Renal cortex interstitium (tissue), 11 donors: ENCODE measurements at regions not wholly inside any gene's neighbourhood (a gene's known extent, or its start where the extent isn't known, plus 50 kb on each side); places are given as distances from the start of the nearest gene placed in this dataset.
"Not testable (repeated sequence)": the region's sequence is repeated elsewhere in the genome, so short reads cannot be mapped to it uniquely, and the experiment has no call there.

ENCODE experiments used
- DNase-seq, 11 donors: peaks; one replicate each; pipeline ENCODE4 v3.0.0-alpha.2; 2013; ENCODE audit warnings: low read depth in 9 of 11, low spot score in 4 of 11; ENCODE audit errors: extremely low read depth in 1 of 11

DNA sequence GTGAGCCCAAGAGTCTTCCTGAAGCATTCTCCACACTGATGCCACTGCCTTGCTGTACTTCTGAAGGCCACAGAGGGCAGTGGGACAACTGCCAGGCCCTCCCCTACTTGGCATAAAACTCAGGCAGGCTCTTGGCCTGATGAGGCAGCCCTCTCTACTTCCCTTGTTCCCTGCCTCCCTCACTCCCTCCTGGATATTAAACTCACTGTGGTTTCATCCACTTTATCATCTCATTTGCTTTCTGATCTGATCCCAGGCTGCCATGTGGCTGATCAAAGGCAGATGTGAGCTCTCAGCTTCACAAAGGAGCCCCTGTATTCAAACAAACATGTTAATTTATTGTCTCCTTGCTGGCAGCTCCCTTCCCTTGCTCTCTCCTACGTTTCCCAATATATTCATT is 533.5 kb downstream of the IGSF11 start:
- peak; percentile 13 to 59 (median 21) for DNase-seq

DNA sequence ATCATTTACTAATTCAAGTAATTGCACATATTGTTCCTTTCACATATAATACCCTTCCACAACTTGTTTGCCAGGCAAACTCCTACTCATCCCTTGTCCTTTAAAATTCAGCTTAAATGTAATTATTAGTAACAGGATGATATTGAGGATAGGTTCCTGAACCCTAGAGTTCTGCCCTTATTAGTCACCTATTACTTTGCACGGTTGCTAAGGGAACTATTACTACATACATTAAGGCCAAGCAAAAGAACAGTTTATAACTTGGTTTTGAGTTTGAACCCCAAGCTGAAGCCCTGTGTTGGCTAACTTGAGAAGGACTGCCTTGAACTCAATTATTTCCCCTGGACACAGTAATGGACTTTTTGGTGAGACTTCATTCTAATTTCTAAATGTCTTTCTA is 529.7 kb downstream of the IGSF11 start:
- DNase-seq = no peak

DNA sequence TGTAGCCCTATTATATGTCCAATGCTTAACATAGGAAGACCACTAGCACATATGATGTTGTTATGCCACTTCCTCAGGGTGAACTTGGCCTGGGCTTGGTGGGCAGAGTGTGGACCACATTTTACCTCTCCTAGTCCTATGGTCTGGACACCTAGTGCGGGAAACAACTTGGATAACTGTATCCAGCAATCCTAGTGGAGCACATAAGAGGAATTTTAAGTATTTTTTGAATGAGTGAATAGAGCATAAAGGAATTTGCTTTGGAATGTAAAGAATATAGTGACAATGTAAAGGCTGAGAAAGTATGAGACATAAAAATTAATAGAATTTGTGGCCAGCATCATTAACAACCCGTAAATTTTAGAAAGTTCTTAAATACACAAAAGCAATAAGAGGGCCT is 528.9 kb downstream of the IGSF11 start:
- DNase-seq = no peak

DNA sequence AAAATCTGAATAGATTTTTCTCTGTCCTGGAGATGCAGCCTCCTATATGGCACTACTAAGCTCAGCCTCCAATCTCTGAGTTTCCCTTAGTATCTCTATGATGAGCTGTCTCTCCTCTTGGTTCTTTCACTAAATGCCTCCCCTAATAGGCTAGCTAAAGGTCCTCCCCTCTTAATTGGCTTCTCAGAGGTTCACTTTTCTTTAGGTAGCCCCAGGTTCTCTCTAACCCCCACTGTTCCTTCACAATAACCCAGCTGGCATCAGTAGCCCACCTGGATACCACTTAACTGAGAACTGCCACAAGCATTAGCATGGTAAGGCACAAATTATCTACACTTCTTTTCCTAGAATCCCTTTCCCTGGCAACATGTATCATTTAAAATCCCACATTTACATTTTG is 523.2 kb downstream of the IGSF11 start:
- no peak for DNase-seq

DNA sequence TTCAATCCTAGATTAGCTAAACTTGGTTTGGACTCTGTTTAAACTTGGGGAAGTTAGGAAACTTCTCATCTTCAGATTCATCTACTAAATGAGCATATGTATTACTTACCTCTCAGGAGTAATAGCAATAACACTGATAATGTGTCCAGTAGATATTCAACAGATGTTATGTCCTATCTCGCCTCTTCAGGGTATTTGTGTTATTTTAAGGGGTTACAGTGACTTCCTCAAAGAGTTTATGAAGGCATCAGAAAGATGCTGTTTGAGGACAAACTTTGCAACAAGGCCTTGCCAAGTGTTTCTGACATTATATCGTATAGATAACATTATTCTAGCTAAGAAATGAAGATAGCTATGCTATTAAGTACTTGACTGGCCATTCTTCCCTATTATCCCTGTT is 522.3 kb downstream of the IGSF11 start:
- DNase-seq = no peak

DNA sequence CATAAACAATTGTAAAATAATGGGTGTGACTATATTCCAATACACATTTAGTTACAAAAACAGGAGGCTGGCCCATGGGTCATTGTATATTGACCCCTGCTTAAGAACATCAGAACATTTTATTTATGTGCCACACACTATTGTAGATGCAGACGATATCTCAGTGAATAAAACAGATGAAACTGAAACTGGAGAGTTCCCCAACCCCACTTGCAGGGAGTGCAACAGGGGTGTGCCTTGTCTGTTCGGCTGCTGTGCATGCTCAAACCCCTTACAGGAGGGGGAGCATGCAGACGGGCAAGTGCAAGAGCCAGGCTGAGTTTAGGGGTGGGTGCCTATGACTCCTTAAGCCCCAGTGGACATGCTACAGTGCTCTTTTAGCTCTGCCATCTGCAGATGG is 509.6 kb downstream of the IGSF11 start:
- no peak for DNase-seq

DNA sequence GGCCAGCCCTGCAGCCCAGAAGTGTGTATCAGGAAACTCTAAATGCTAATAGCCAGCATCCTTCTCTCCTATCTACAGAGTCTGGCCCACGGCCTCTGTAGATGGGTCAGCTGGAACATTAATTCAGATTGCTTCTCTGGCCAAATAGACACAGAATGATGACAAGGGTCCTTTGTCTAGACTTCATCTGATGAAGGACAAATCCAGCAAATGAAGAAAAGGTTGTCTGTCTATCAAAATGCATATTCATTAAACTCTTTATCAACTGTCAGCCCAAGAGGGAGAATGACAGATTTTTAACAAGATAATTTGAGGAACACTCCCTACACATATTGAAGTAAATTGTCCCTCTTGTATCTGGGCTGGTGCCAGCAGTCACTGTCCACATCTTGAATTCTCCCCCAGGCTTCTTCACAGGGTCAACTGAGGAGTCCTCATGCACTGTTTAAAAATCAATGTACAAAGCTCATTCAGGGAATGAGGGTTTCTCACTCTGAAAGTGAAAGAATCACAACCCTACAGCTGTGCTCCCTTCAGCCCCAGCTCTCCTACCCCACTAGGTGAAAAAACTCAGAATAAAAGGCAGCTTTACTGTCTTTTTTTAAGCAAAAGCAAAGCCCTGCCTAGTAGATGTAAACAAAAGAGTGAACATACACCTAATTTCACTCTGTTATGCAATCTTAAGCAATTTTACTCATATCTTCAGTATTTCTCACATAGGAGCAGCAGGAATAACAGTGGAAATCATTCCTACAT is 507.7 kb downstream of the IGSF11 start:
- DNase-seq = no peak

DNA sequence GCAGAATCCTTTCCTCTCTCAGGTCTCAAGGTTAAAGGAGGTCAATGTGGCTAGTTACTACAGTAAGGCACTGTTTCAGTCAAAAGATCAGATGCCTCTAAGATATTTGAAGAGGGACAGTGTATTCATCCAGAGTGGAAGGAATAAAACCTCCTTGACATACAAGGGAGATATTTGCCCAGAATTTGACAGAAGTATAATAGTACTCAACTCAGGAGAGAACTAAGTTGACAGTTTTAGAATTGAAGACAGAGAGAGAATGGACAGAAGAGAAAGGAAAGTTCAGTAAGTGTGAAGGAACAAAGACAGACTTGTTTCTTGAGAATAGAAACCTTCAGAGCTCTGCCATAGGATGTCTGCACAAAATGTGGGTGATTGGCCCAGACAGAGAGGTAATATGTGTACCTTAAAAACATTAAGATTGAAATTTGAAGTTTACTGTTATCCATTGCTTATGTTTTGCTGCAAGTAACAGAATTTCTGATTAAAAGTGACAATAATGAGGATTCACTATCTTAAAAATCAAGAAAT is 507.1 kb downstream of the IGSF11 start:
- no peak for DNase-seq

DNA sequence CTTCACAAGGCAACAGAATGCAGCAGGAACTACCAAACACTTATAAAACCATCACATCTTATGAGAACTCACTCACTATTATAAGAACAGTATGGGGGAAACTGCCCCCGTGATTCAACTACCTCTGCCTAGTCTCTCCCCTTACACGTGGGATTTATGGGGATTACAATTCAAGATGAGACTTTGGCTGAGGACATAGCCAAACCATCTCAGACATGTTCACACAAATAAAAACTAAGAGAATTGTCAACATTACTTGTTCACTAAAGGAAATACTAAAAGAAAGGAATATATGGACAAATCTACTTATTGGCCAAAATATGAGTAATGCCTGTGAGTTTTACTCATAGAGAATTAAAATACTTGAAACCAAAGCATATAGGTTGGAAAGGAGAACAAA is 505.1 kb downstream of the IGSF11 start:
- no peak for DNase-seq

DNA sequence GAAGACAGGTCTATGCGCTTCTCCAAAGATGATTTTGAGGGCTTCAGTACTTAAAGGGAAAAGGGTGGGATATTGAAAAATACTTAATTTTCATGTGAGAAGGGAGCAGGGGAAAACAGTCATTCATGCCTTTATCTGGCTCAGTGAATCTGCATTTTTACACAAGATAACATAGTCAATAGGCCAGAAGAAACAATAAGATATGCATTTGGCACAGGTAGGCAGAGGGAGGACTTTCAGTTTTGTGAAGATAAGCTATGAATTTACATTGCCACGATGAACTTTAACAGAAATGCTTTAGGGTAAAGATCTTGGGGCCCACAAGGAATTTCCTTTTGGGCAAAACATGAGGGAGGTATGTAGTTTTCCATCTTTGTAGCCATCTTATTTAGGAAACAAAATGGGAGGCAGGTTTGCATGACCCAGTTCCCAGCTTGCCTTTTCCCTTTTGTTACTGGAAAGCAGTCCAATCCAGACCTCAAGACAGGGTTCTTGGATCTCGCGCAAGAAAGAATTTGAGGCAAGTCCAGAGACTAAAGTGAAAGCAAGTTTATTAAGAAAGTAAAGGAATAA is 504.2 kb downstream of the IGSF11 start:
- DNase-seq = no peak

DNA sequence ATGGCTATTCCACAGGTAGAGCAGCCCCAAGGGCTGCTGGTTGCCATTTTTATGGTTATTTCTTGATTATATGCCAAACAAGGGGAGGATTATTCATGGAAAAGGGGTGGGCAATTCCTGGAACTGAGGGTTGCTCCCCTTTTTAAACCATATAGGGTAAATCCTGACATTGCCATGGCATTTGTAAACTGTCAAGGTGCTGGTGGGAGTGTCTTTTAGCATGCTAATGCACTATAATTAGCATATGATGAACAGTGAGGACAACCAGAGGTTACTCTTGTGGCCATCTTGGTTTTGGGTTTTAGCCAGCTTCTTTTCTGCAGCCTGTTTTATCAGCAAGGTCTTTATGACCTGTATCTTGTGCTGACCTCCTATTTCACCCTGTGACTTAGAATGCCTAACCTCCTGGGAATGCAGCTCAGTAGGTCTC is 503.7 kb downstream of the IGSF11 start:
- DNase-seq = not testable (repeated sequence)

DNA sequence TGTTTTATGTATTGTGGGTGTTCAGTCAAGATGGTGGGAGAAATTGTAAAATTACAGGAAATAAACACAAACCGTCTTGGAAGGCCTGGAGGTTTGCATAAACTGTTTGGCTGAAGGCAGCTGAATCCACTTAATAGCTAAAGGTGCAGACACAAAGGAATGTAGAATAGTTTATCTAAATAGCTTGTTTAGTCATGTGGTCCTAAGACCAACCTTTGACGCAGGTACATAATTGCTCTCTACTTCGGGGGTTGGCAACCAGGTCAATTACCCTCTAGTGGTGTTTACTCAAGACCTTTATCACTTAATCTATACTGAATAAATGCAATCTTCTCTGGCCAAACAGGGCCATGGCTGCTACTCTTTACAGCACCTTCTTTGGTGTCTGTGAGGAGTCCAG is 502.8 kb downstream of the IGSF11 start:
- DNase-seq = no peak

DNA sequence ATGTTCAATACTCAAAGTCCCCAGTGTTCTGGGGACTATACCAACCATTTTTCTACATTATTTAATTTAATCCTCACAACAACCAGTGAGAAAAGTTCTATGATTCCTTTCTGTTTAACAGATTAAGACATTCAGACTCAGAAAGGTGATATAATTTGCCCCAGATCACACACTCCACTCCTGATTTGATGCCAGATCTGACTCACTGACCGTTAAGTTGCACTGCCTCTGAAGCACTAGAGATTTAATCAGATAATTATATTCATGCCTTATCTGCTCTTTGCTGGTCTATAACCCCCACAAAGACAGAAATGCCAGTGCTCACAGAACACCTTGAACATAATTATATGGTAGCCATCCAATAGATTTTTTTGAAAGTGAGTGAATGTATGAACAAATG is 501.0 kb downstream of the IGSF11 start:
- no peak for DNase-seq

DNA sequence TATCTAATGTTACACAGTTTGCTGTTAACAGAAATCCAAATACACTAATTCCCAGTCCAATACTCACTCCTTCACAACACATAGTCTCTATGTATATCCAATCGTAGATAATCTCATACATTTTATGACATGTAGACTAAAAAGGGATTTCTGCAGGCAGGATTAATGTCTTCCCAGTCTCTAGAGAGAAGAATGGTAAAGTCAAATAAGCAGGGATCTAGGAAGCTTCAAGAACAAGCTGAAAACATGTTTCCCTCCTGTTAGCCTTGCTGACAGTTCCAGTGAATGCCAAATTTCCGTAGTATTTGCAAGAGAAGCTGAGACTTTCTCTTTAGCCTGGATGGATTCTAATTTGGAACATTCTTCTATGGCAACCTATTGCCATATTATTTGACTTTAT is 500.1 kb downstream of the IGSF11 start:
- DNase-seq = no peak

DNA sequence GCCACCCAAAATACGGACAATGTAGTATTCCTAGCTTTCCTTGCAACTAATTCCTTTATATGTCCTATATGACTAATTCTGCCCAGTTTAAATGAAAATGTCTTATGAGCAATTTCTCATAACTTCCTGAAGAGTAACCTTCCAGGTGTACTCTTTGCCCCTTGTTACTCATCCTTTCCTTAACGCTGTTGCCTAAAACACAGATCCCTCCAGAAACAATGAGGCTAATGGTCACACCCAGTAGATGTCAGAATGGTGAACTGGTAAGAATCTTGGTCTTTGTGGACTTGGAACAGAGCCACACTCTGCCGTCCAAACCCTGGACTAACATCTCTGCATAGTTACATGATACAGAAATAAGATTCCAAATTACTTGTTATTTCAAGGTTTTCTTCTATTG is 497.9 kb downstream of the IGSF11 start:
- DNase-seq = no peak

DNA sequence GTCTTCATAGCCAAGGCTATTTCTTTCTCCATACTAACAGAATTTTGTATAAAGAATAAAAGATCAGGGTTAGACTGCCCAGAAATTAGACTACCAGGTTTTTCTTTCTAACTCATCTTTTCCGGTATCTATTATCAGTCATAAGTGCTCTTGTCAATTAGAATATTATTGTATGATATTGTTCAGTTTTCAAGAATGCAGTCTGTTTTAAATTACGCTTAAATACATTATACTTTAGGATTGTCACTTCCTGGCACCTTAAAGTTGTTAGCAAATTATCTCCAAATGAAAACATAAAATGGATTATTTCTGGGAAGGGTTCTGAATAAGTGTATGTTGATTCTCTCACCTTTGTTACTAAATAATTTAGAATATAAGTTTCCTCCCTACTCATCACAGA is 497.2 kb downstream of the IGSF11 start:
- no peak for DNase-seq

DNA sequence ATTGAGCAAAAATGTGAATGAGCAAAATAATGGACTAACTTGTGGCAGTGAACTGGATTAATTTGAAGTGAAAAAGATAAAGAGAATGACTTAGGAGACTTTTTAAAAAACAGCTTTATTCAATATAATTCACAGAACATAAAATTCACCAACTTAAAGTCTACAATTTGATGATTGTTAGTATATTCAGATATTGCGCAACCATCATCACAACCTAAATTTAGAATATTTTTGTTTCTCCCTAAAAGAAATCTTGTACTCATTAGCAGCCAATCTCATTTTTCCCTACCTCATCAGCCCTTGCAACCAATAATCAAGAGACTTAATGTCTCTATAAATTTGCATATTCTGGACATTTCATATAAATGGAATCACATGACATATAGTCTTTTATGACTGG is 496.5 kb downstream of the IGSF11 start:
- DNase-seq = no peak

DNA sequence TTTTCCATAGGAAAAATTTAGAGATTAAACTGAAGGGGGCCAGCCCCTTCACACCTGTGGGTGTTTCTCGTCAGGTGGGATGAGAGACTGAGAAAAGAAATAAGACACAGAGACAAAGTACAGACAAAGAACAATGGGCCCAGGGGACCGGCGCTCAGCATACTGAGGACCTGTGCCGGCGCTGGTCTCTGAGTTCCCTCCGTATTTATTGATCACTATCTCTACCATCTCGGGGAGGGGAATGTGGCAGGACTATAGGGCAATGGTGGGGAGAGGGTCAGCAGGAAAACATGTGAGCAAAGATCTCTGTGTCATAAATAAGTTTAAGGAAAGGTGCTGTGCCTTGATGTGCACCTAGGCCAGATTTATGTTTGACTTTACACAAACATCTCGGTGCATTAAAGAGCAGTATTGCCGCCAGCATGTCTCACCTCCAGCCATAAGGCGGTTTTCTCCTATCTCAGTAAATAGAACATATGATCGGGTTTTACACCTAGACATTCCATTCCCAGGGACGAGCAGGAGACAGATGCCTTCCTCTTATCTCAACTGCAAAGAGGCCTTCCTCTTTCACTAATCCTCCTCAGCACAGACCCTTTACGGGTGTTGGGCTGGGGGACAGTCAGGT is 494.7 kb downstream of the IGSF11 start:
- not testable (repeated sequence) for DNase-seq

DNA sequence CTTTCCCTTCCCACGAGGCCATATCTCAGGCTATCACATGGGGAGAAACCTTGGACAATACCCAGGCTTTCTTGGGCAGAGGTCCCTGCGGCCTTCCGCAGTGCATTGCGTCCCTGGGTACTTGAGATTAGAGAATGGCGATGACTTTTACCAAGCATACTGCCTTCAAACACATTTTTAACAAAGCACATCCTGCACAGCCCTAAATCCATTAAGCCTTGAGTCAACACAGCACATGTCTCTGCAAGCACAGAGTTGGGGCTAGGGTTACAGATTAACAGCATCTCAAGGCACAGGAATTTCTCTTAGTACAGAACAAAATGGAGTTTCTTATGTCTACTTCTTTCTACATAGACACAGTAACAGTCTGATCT is 494.2 kb downstream of the IGSF11 start:
- DNase-seq = not testable (repeated sequence)

DNA sequence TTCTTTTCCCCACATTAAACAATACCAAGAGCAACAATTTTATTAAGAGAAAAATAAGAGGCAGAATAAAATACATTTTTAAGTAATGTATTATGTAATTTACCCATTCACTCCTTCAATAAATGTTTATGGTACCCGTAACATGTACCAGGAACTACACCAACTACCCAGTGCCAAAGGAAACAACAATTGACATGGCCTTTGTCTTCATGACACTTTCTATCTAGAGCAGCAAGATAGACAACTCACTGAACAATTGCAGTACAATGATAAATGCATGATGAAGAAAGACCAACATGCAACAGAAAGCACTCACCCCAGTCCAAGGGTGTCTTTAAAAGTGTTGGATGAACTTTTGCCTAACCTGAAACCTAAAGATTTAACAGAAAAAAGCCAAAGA is 493.8 kb downstream of the IGSF11 start:
- no peak for DNase-seq

DNA sequence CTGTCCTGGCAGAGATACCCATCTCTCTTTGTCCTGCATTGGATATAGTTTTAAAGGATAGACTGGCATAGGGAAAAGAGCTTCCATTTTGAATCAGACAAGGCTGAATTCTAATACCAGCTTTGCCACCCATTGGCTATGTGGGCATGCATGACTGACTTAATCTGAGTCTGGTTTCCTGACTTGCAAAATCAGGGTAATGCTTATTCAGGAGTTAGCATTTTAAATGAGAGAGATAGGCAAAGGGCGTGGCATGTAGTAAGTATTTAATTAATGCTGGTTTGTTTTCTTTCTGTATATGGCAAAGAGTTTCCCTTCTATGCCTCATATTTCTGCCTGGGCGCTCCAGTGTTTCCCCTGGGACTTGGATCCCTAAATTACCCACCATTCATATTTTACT is 492.9 kb downstream of the IGSF11 start:
- DNase-seq = no peak
